ENCODE measurements at regions not wholly inside any gene's neighbourhood (a gene's known extent, or its start where the extent isn't known, plus 50 kb on each side); places are given as distances from the start of the nearest gene placed in this dataset.

DNA sequence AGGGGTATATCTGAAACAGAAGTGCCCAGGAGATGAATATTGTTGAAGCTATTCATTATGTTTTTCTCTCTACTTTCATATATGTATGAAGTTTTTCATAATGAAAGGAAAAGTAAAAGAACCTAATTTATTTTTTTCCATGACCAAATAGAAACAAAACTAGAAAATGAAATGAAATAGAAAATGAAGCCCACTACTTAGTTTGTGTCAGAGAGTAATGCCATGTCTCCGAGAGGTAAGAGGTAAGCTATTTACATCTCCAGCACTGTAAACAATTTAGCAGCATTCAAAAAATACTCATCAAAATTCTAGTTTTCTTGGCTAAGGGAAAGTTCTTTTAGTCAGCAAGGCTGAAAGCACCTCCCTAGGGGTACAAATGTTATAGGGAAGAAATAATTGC lies 238.6 kb downstream of the PTH2R start:
- no peaks in the 10 kb centered on the region for H3K27me3 ChIP-seq
- no peaks in the 10 kb centered on the region for H3K9me2 ChIP-seq (replicated peaks; ENCODE audit: insufficient read depth)
- H3K36me3 ChIP-seq (replicated peaks; ENCODE audit: insufficient read depth, low read depth): no peaks in the 10 kb centered on the region
- no peaks in the 10 kb centered on the region for H3K79me2 ChIP-seq
- no peaks in the 10 kb centered on the region for H4K20me1 ChIP-seq (ENCODE audit: insufficient read depth, poor library complexity, severe bottlenecking)
- no peak overlapping the region for H3K27ac ChIP-seq
- no peaks in the 10 kb centered on the region for H3K4me1 ChIP-seq (ENCODE audit: insufficient read depth)
- H3K4me3 ChIP-seq: no peak overlapping the region
- H3K9me3 ChIP-seq (ENCODE audit: low read depth): no peaks in the 10 kb centered on the region
- TF ChIP-seq, protein P1, sequence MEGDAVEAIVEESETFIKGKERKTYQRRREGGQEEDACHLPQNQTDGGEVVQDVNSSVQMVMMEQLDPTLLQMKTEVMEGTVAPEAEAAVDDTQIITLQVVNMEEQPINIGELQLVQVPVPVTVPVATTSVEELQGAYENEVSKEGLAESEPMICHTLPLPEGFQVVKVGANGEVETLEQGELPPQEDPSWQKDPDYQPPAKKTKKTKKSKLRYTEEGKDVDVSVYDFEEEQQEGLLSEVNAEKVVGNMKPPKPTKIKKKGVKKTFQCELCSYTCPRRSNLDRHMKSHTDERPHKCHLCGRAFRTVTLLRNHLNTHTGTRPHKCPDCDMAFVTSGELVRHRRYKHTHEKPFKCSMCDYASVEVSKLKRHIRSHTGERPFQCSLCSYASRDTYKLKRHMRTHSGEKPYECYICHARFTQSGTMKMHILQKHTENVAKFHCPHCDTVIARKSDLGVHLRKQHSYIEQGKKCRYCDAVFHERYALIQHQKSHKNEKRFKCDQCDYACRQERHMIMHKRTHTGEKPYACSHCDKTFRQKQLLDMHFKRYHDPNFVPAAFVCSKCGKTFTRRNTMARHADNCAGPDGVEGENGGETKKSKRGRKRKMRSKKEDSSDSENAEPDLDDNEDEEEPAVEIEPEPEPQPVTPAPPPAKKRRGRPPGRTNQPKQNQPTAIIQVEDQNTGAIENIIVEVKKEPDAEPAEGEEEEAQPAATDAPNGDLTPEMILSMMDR (IDR thresholded peaks at IDR 0.05; ENCODE audit: poor library complexity): no peak
- TF ChIP-seq EZH2 (IDR thresholded peaks at IDR 0.05; ENCODE audit: borderline replicate concordance): no peak
- TF ChIP-seq EZH2phosphoT487 (IDR thresholded peaks at IDR 0.05; ENCODE audit: low read depth, severe bottlenecking, unreplicated experiment): no peak
- 72% methylated on average over 1 of the region's 1 CpG for WGBS (ENCODE audit: low lambda C conversion rate, missing lambda C conversion rate)
- no peak overlapping the region for H3K4me2 ChIP-seq
- no peak for DNase-seq (ENCODE audit: low spot score)
- no peak overlapping the region for H2AFZ ChIP-seq

DNA sequence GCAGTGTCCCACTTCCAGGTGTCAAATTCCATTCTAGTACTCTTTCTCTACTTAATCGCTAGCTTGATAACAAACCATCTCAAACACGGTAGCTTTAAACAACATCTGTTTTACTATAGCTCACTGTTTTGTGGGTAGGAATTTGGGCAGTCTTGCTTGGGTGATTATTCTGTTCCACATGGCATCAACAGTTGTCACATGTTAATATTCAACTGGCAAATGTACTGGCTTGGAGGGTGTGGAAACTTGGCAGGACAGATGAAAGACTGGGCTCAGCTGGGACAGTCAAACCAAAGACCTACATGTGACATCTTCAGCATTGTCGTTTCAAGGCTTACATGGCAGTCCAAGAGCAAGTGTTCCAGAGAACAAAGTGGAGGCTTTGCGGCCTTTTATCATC lies 241.8 kb downstream of the PTH2R start:
- no peak overlapping the region for H3K4me2 ChIP-seq
- no peaks in the 10 kb centered on the region for H3K9me3 ChIP-seq (ENCODE audit: low read depth)
- DNase-seq (ENCODE audit: low spot score): no peak
- no peaks in the 10 kb centered on the region for H3K27me3 ChIP-seq
- no peaks in the 10 kb centered on the region for H4K20me1 ChIP-seq (ENCODE audit: insufficient read depth, poor library complexity, severe bottlenecking)
- no peak overlapping the region for H3K27ac ChIP-seq
- 74% methylated on average over 4 of the region's 4 CpGs for WGBS (ENCODE audit: low lambda C conversion rate, missing lambda C conversion rate)
- no peaks in the 10 kb centered on the region for H3K4me1 ChIP-seq (ENCODE audit: insufficient read depth)
- no peak for TF ChIP-seq EZH2phosphoT487 (IDR thresholded peaks at IDR 0.05; ENCODE audit: low read depth, severe bottlenecking, unreplicated experiment)
- no peak for TF ChIP-seq EZH2 (IDR thresholded peaks at IDR 0.05; ENCODE audit: borderline replicate concordance)
- TF ChIP-seq, protein P1 (IDR thresholded peaks at IDR 0.05; ENCODE audit: poor library complexity): no peak
- no peaks in the 10 kb centered on the region for H3K36me3 ChIP-seq (replicated peaks; ENCODE audit: insufficient read depth, low read depth)
- H2AFZ ChIP-seq: no peak overlapping the region
- no peaks in the 10 kb centered on the region for H3K79me2 ChIP-seq
- H3K9me2 ChIP-seq (replicated peaks; ENCODE audit: insufficient read depth): no peaks in the 10 kb centered on the region
- H3K4me3 ChIP-seq: no peak overlapping the region

DNA sequence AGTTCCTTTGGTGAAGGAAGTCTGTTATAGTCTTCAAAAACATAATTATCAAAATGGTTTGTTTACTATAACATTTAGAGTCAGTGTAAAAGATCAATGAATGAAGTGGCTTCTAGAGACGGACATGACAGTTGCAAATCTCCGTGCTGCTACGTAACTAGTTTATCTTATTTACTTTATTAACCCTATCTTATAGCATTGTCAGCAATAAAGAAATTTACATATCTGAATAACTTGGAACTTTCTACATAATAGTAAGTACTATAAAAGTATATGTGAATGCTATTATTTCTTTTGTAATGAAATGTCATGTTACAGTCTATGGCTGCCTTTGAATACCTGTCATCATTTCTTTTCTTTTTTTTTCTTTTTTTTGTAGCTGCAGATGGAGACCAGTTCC lies 246.8 kb downstream of the PTH2R start:
- H3K27me3 ChIP-seq: no peaks in the 10 kb centered on the region
- H3K36me3 ChIP-seq (replicated peaks; ENCODE audit: insufficient read depth, low read depth): no peaks in the 10 kb centered on the region
- H3K9me3 ChIP-seq (ENCODE audit: low read depth): no peaks in the 10 kb centered on the region
- H3K4me3 ChIP-seq: no peak overlapping the region
- H3K4me2 ChIP-seq: no peak overlapping the region
- no peaks in the 10 kb centered on the region for H3K79me2 ChIP-seq
- TF ChIP-seq EZH2 (IDR thresholded peaks at IDR 0.05; ENCODE audit: borderline replicate concordance): no peak
- TF ChIP-seq, protein P1 (IDR thresholded peaks at IDR 0.05; ENCODE audit: poor library complexity): no peak
- TF ChIP-seq EZH2phosphoT487 (IDR thresholded peaks at IDR 0.05; ENCODE audit: low read depth, severe bottlenecking, unreplicated experiment): no peak
- H3K27ac ChIP-seq: no peak overlapping the region
- no peak for DNase-seq (ENCODE audit: low spot score)
- no peaks in the 10 kb centered on the region for H3K9me2 ChIP-seq (replicated peaks; ENCODE audit: insufficient read depth)
- H3K4me1 ChIP-seq (ENCODE audit: insufficient read depth): no peaks in the 10 kb centered on the region
- 87% methylated on average over 3 of the region's 3 CpGs for WGBS (ENCODE audit: low lambda C conversion rate, missing lambda C conversion rate)
- H2AFZ ChIP-seq: no peak overlapping the region
- H4K20me1 ChIP-seq (ENCODE audit: insufficient read depth, poor library complexity, severe bottlenecking): no peaks in the 10 kb centered on the region

DNA sequence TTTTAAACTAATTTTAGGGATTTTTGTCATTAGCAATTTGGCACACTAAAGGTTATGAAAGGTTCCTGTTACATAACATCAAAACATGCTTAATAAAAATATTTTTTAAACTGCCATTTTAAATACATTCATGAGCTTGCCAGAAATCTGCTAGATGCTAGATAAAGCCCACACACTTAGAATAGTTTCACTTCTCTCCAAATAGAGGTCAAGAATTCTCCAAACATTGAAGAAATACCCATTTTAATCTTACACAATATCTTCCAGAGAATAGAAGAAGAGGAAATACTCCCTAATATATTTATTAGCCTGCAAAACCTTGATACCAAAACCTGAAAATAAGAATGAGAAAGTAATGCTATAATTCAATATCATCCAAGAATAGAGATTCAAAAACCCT lies 247.5 kb downstream of the PTH2R start:
- H3K4me1 ChIP-seq (ENCODE audit: insufficient read depth): no peaks in the 10 kb centered on the region
- no peak for DNase-seq (ENCODE audit: low spot score)
- no peak overlapping the region for H3K4me2 ChIP-seq
- no peaks in the 10 kb centered on the region for H3K27me3 ChIP-seq
- TF ChIP-seq EZH2phosphoT487 (IDR thresholded peaks at IDR 0.05; ENCODE audit: low read depth, severe bottlenecking, unreplicated experiment) (no peak), EZH2 (IDR thresholded peaks at IDR 0.05; ENCODE audit: borderline replicate concordance) (no peak)
- TF ChIP-seq, protein P1 (IDR thresholded peaks at IDR 0.05; ENCODE audit: poor library complexity): no peak
- H3K9me3 ChIP-seq (ENCODE audit: low read depth): no peaks in the 10 kb centered on the region
- H3K79me2 ChIP-seq: no peaks in the 10 kb centered on the region
- no peaks in the 10 kb centered on the region for H4K20me1 ChIP-seq (ENCODE audit: insufficient read depth, poor library complexity, severe bottlenecking)
- H3K27ac ChIP-seq: no peak overlapping the region
- no peaks in the 10 kb centered on the region for H3K9me2 ChIP-seq (replicated peaks; ENCODE audit: insufficient read depth)
- H2AFZ ChIP-seq: no peak overlapping the region
- H3K4me3 ChIP-seq: no peak overlapping the region
- no peaks in the 10 kb centered on the region for H3K36me3 ChIP-seq (replicated peaks; ENCODE audit: insufficient read depth, low read depth)
